CD8-positive, alpha-beta memory T cell (primary cell): ENCODE measurements at regions not wholly inside any gene's neighbourhood (a gene's known extent, or its start where the extent isn't known, plus 50 kb on each side); places are given as distances from the start of the nearest gene placed in this dataset.

Source experiments
- CTCF ChIA-PET: fragments of 350-600 bp; sonication (Branson Sonifier 250); formaldehyde crosslinking; loops from one replicate; lab custom pipeline; 2021; ENCODE audit warnings: antibody characterized with exemption; lab: Charles Lee
- POLR2A ChIA-PET: fragments of 350-600 bp; sonication (Branson Sonifier 250); formaldehyde crosslinking; loops from one replicate; lab custom pipeline; 2021; ENCODE audit warnings: antibody characterized with exemption; lab: Charles Lee
- DNase-seq, 5 donors: peaks; one replicate each; pipeline versions ENCODE4 v3.0.0 to v3.0.0-alpha.2; 2020 to 2022; ENCODE audit warnings: mixed read lengths in 1 of 5
- H3K27ac ChIP-seq: one replicate; pipeline ENCODE4 v1.7.0; 2013; ENCODE audit warnings: low read depth, mild to moderate bottlenecking, low read length, moderate library complexity
- H3K27me3 ChIP-seq: 2 replicates; pipeline ENCODE4 v1.7.0; 2013; ENCODE audit warnings: low read length, mild to moderate bottlenecking; ENCODE audit not compliant: insufficient read depth, poor library complexity, severe bottlenecking
- H3K36me3 ChIP-seq: 2 replicates; pipeline ENCODE4 v1.7.0; 2013; ENCODE audit warnings: mild to moderate bottlenecking, low read length, moderate library complexity; ENCODE audit not compliant: insufficient read depth
- H3K4me1 ChIP-seq: 2 replicates; pipeline ENCODE4 v1.7.0; 2013; ENCODE audit warnings: mild to moderate bottlenecking, low read length, moderate library complexity; ENCODE audit not compliant: insufficient read depth
- H3K4me3 ChIP-seq: 2 replicates; pipeline ENCODE4 v1.7.0; 2013; ENCODE audit warnings: mild to moderate bottlenecking, low read length
- H3K9me3 ChIP-seq: 2 replicates; pipeline ENCODE4 v1.7.0; 2013; ENCODE audit warnings: mild to moderate bottlenecking, low read length
- H3K27ac Mint-ChIP-seq, 8 donors: one replicate each; pipeline ENCODE4 v1.8.0; 2020 to 2021; ENCODE audit warnings: mixed read lengths in 8 of 8, mild to moderate bottlenecking in 6 of 8, inconsistent platforms in 3 of 8, moderate library complexity in 3 of 8
- H3K27me3 Mint-ChIP-seq, 2 donors: one replicate each; pipeline ENCODE4 v1.8.0; 2020 to 2021; ENCODE audit warnings: mixed read lengths in 2 of 2, mild to moderate bottlenecking in 1 of 2, moderate library complexity in 1 of 2
- H3K36me3 Mint-ChIP-seq, 3 donors: one replicate each; pipeline ENCODE4 v1.8.0; 2020 to 2021; ENCODE audit warnings: mixed read lengths in 3 of 3, inconsistent platforms in 1 of 3, mild to moderate bottlenecking in 1 of 3
- H3K4me1 Mint-ChIP-seq, 3 donors: one replicate each; pipeline ENCODE4 v1.8.0; 2020 to 2021; ENCODE audit warnings: mixed read lengths in 3 of 3, inconsistent platforms in 1 of 3, mild to moderate bottlenecking in 1 of 3
- H3K4me3 Mint-ChIP-seq, 7 donors: one replicate each; pipeline ENCODE4 v1.8.0; 2020 to 2021; ENCODE audit warnings: mixed read lengths in 7 of 7, mild to moderate bottlenecking in 6 of 7, moderate library complexity in 4 of 7, inconsistent platforms in 2 of 7
- H3K9me3 Mint-ChIP-seq, 5 donors: one replicate each; pipeline ENCODE4 v1.8.0; 2020 to 2022; ENCODE audit warnings: mixed read lengths in 5 of 5, mild to moderate bottlenecking in 3 of 5, moderate library complexity in 2 of 5, inconsistent platforms in 1 of 5

- H3K9me3 Mint-ChIP-seq: no peaks in the 10 kb centered on the region
- Histone ChIP-seq H3K27me3 (no peaks in the 10 kb centered on the region), H3K4me1 (no peaks in the 10 kb centered on the region), H3K27ac (no peak overlapping the region), H3K36me3 (no peaks in the 10 kb centered on the region), H3K9me3 (no peaks in the 10 kb centered on the region), H3K4me3 (no peak overlapping the region)
- H3K4me3 Mint-ChIP-seq: no peak overlapping the region
- ChIA-PET POLR2A (no interaction called here), CTCF (interaction anchor here (2.8 kb wide), 1 partner anchor 137 kb away, joined by 6 read pairs; no protein-coding TSS in a partner anchor)
- no peaks in the 10 kb centered on the region for H3K4me1 Mint-ChIP-seq
- H3K27me3 Mint-ChIP-seq: peaks cover 4 to 21% of the 10 kb centered on the region in 2 donors
- no peak overlapping the region for H3K27ac Mint-ChIP-seq
- H3K36me3 Mint-ChIP-seq: no peaks in the 10 kb centered on the region
- DNase-seq: no peak
Observed at GRCh38 chr1:212528501-212528900, 80.1 kb upstream of the ATF3 start.

- Histone ChIP-seq H3K27me3 (no peaks in the 10 kb centered on the region), H3K9me3 (no peaks in the 10 kb centered on the region), H3K4me3 (no peak overlapping the region), H3K36me3 (no peaks in the 10 kb centered on the region), H3K4me1 (no peaks in the 10 kb centered on the region), H3K27ac (no peak overlapping the region)
- POLR2A ChIA-PET: interaction anchor here (1.0 kb wide), 1 partner anchor 30 kb away, joined by 3 read pairs; no protein-coding TSS in a partner anchor
- Mint-ChIP-seq H3K9me3 (no peaks in the 10 kb centered on the region), H3K27ac (no peak overlapping the region), H3K36me3 (no peaks in the 10 kb centered on the region), H3K4me1 (no peaks in the 10 kb centered on the region), H3K4me3 (no peak overlapping the region), H3K27me3 (peaks cover 4 to 20% of the 10 kb centered on the region in 2 donors)
- no peak for DNase-seq
- CTCF ChIA-PET: interaction anchor here (2.8 kb wide), 1 partner anchor 136 kb away, joined by 6 read pairs; no protein-coding TSS in a partner anchor
Observed at GRCh38 chr1:212529211-212529741, 79.3 kb upstream of the ATF3 start.

GRCh38 chr1:212531267-212531666, 77.3 kb upstream of the ATF3 start:
- Mint-ChIP-seq H3K27me3 (peaks cover 4 to 32% of the 10 kb centered on the region in 2 donors), H3K36me3 (no peaks in the 10 kb centered on the region), H3K9me3 (peaks cover 0 to 3% (median 0%) of the 10 kb centered on the region in 5 donors), H3K4me1 (no peaks in the 10 kb centered on the region), H3K4me3 (no peak overlapping the region), H3K27ac (no peak overlapping the region)
- Histone ChIP-seq H3K36me3 (no peaks in the 10 kb centered on the region), H3K4me1 (no peaks in the 10 kb centered on the region), H3K27ac (no peak overlapping the region), H3K9me3 (no peaks in the 10 kb centered on the region), H3K27me3 (no peaks in the 10 kb centered on the region), H3K4me3 (no peak overlapping the region)
- ChIA-PET POLR2A (no interaction called here), CTCF (no interaction called here)
- DNase-seq: no peak

- Histone ChIP-seq H3K27me3 (no peaks in the 10 kb centered on the region), H3K27ac (no peak overlapping the region), H3K4me3 (no peak overlapping the region), H3K4me1 (no peaks in the 10 kb centered on the region), H3K9me3 (no peaks in the 10 kb centered on the region), H3K36me3 (no peaks in the 10 kb centered on the region)
- no peaks in the 10 kb centered on the region for H3K36me3 Mint-ChIP-seq
- H3K27me3 Mint-ChIP-seq: peaks cover 5 to 33% of the 10 kb centered on the region in 2 donors
- no peak overlapping the region for H3K4me3 Mint-ChIP-seq
- CTCF ChIA-PET: no interaction called here
- H3K9me3 Mint-ChIP-seq: peaks cover 0 to 3% (median 0%) of the 10 kb centered on the region in 5 donors
- POLR2A ChIA-PET: no interaction called here
- H3K27ac Mint-ChIP-seq: no peak overlapping the region
- DNase-seq: no peak
- H3K4me1 Mint-ChIP-seq: no peaks in the 10 kb centered on the region
Observed at GRCh38 chr1:212531796-212532195, 76.8 kb upstream of the ATF3 start.

- no peak for DNase-seq
- H3K36me3 Mint-ChIP-seq: no peaks in the 10 kb centered on the region
- Histone ChIP-seq H3K4me3 (no peak overlapping the region), H3K4me1 (no peaks in the 10 kb centered on the region), H3K27me3 (no peaks in the 10 kb centered on the region), H3K36me3 (no peaks in the 10 kb centered on the region), H3K9me3 (no peaks in the 10 kb centered on the region), H3K27ac (no peak overlapping the region)
- POLR2A ChIA-PET: no interaction called here
- H3K9me3 Mint-ChIP-seq: peaks cover 0 to 4% (median 2%) of the 10 kb centered on the region in 5 donors
- CTCF ChIA-PET: no interaction called here
- no peaks in the 10 kb centered on the region for H3K4me1 Mint-ChIP-seq
- no peak overlapping the region for H3K27ac Mint-ChIP-seq
- H3K27me3 Mint-ChIP-seq: peaks cover 5 to 33% of the 10 kb centered on the region in 2 donors
- no peak overlapping the region for H3K4me3 Mint-ChIP-seq
Observed at GRCh38 chr1:212532469-212533147, 76.0 kb upstream of the ATF3 start.

- no peak for DNase-seq
- H3K27ac Mint-ChIP-seq: no peak overlapping the region
- peaks cover 0 to 7% (median 4%) of the 10 kb centered on the region in 5 donors for H3K9me3 Mint-ChIP-seq
Observed at GRCh38 chr1:212533148-212533517, 75.4 kb upstream of the ATF3 start.

GRCh38 chr1:212536586-212536985, 72.0 kb upstream of the ATF3 start:
- Histone ChIP-seq H3K9me3 (no peaks in the 10 kb centered on the region), H3K27ac (no peak overlapping the region), H3K27me3 (no peaks in the 10 kb centered on the region), H3K36me3 (no peaks in the 10 kb centered on the region), H3K4me3 (no peak overlapping the region), H3K4me1 (no peaks in the 10 kb centered on the region)
- no peak overlapping the region for H3K27ac Mint-ChIP-seq
- H3K36me3 Mint-ChIP-seq: no peaks in the 10 kb centered on the region
- H3K4me1 Mint-ChIP-seq: no peaks in the 10 kb centered on the region
- H3K4me3 Mint-ChIP-seq: no peak overlapping the region
- peaks cover 0 to 7% (median 4%) of the 10 kb centered on the region in 5 donors for H3K9me3 Mint-ChIP-seq
- POLR2A ChIA-PET: no interaction called here
- CTCF ChIA-PET: no interaction called here
- H3K27me3 Mint-ChIP-seq: peaks cover 7 to 19% of the 10 kb centered on the region in 2 donors
- no peak for DNase-seq

More at GRCh38 chr1:212533148-212533517, 75.4 kb upstream of the ATF3 start:
- Mint-ChIP-seq H3K4me3 (no peak overlapping the region), H3K36me3 (no peaks in the 10 kb centered on the region), H3K4me1 (no peaks in the 10 kb centered on the region), H3K27me3 (peaks cover 5 to 33% of the 10 kb centered on the region in 2 donors)
- H3K36me3 ChIP-seq: no peaks in the 10 kb centered on the region
- no peak overlapping the region for H3K4me3 ChIP-seq
- H3K27ac ChIP-seq: no peak overlapping the region
- POLR2A ChIA-PET: no interaction called here
- H3K27me3 ChIP-seq: no peaks in the 10 kb centered on the region
- CTCF ChIA-PET: no interaction called here
- H3K9me3 ChIP-seq: no peaks in the 10 kb centered on the region
- no peaks in the 10 kb centered on the region for H3K4me1 ChIP-seq

- H3K9me3 ChIP-seq: no peaks in the 10 kb centered on the region
- no peaks in the 10 kb centered on the region for H3K4me1 ChIP-seq
- peaks cover 0 to 7% (median 4%) of the 10 kb centered on the region in 5 donors for H3K9me3 Mint-ChIP-seq
- no peak overlapping the region for H3K4me3 ChIP-seq
- H3K27me3 ChIP-seq: no peaks in the 10 kb centered on the region
- H3K27me3 Mint-ChIP-seq: peaks cover 6 to 17% of the 10 kb centered on the region in 2 donors
- DNase-seq: no peak
- no peak overlapping the region for H3K27ac ChIP-seq
- CTCF ChIA-PET: no interaction called here
- no peaks in the 10 kb centered on the region for H3K36me3 Mint-ChIP-seq
- no peak overlapping the region for H3K4me3 Mint-ChIP-seq
- H3K4me1 Mint-ChIP-seq: no peaks in the 10 kb centered on the region
- H3K36me3 ChIP-seq: no peaks in the 10 kb centered on the region
- H3K27ac Mint-ChIP-seq: no peak overlapping the region
- POLR2A ChIA-PET: no interaction called here
Observed at GRCh38 chr1:212537610-212538009, 71.0 kb upstream of the ATF3 start.
